HG02763 (cell line): ENCODE measurements at regions not wholly inside any gene's neighbourhood (a gene's known extent, or its start where the extent isn't known, plus 50 kb on each side); places are given as distances from the start of the nearest gene placed in this dataset.
"Not testable (repeated sequence)": the region's sequence is repeated elsewhere in the genome, so short reads cannot be mapped to it uniquely, and the experiment has no call there.

Source experiments
- ATAC-seq: cut with Tn5 transposase; IDR thresholded peaks from one replicate; pipeline ENCODE4 v1.9.1; 2021; ENCODE audit warnings: mild to moderate bottlenecking, moderate library complexity; ENCODE audit not compliant: unreplicated experiment

GRCh38 chr10:4639960-4640359, 186.0 kb upstream of the AKR1E2 start:
- no peak for ATAC-seq

GRCh38 chr10:4638099-4638498, 187.9 kb upstream of the AKR1E2 start:
- ATAC-seq: no peak

GRCh38 chr10:4637657-4638056, 188.3 kb upstream of the AKR1E2 start:
- no peak for ATAC-seq

GRCh38 chr10:4635883-4636282, 190.1 kb upstream of the AKR1E2 start:
- ATAC-seq: no peak

GRCh38 chr10:4635388-4635787, 190.6 kb upstream of the AKR1E2 start:
- ATAC-seq: no peak

- no peak for ATAC-seq
Observed at GRCh38 chr10:4633776-4634175, 192.2 kb upstream of the AKR1E2 start.

GRCh38 chr10:4633186-4633585, 192.8 kb upstream of the AKR1E2 start:
- ATAC-seq: no peak

- ATAC-seq: no peak
Observed at GRCh38 chr10:4632757-4633156, 193.2 kb upstream of the AKR1E2 start.

GRCh38 chr10:4626919-4627318, 199.1 kb upstream of the AKR1E2 start:
- no peak for ATAC-seq

- no peak for ATAC-seq
Observed at GRCh38 chr10:4623757-4624420, 202.1 kb upstream of the AKR1E2 start.

GRCh38 chr10:4623200-4623599, 202.8 kb upstream of the AKR1E2 start:
- ATAC-seq: no peak

GRCh38 chr10:4622384-4622783, 203.6 kb upstream of the AKR1E2 start:
- no peak for ATAC-seq

- no peak for ATAC-seq
Observed at GRCh38 chr10:4617589-4617988, 208.4 kb upstream of the AKR1E2 start.

GRCh38 chr10:4615042-4615441, 211.0 kb upstream of the AKR1E2 start:
- no peak for ATAC-seq

- ATAC-seq: no peak
Observed at GRCh38 chr10:4609251-4609650, 216.8 kb upstream of the AKR1E2 start.

GRCh38 chr10:4607681-4608080, 218.3 kb upstream of the AKR1E2 start:
- no peak for ATAC-seq

- ATAC-seq: no peak
Observed at GRCh38 chr10:4606856-4607636, 219.0 kb upstream of the AKR1E2 start.

- no peak for ATAC-seq
Observed at GRCh38 chr10:4602764-4603491, 223.1 kb upstream of the AKR1E2 start.

GRCh38 chr10:4599471-4599870, 226.5 kb upstream of the AKR1E2 start:
- ATAC-seq: no peak

GRCh38 chr10:4597898-4598297, 228.1 kb upstream of the AKR1E2 start:
- not testable (repeated sequence) for ATAC-seq

GRCh38 chr10:4596951-4597350, 229.1 kb upstream of the AKR1E2 start:
- no peak for ATAC-seq
